ENCODE measurements at regions not wholly inside any gene's neighbourhood (a gene's known extent, or its start where the extent isn't known, plus 50 kb on each side); places are given as distances from the start of the nearest gene placed in this dataset.

GRCh38 chr2:58939388-58939787 lies 698.3 kb upstream of the FANCL start:
- no peak for TF ChIP-seq GATA2 (IDR thresholded peaks at IDR 0.05; ENCODE audit: low read depth, low read length)
- no peak for TF ChIP-seq GATA3 (IDR thresholded peaks at IDR 0.05; ENCODE audit: low read depth, low read length)
